ENCODE measurements at regions not wholly inside any gene's neighbourhood (a gene's known extent, or its start where the extent isn't known, plus 50 kb on each side); places are given as distances from the start of the nearest gene placed in this dataset.

DNA sequence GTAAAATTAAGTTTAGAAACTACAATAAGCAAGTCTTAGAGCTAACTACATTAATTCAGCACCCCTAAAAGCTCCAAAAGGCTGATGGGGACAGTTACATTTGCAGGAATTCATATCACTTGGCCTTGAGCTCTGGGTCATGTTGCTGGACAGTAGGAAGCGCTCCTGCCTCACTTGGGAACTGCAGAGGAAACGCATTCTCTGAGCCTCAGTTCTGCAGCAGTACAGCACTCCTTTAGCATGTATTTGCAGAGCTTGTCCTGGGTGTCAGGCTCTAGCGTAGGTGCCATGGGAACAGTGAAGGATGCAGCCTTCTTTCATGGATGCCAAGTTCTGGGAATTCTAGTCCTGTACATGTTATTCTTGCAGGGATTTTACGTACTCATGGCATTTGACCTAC, 710.4 kb downstream of the IRX1 start:
- dilution Hi-C loops (cut with MboI; ENCODE audit: extremely low pct_ligation_motif_present, low sequenced_read_pairs) (no loop called here), intact Hi-C loops (cut with micrococcal nuclease) (no loop called here)
- FAIRE-seq (no peak), DNase-seq (ENCODE audit: low read depth, low spot score) (no peak)
- TF ChIP-seq, protein P1, sequence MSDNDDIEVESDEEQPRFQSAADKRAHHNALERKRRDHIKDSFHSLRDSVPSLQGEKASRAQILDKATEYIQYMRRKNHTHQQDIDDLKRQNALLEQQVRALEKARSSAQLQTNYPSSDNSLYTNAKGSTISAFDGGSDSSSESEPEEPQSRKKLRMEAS (IDR thresholded peaks at IDR 0.05; ENCODE audit: insufficient read depth, insufficient read length), result no peak
- no peak for TF ChIP-seq POLR2AphosphoS5 (IDR thresholded peaks at IDR 0.05; ENCODE audit: insufficient read depth, low read depth, low read length)
- no peak for TF ChIP-seq EZH2 (IDR thresholded peaks at IDR 0.05; ENCODE audit: borderline replicate concordance, low read depth, low read length, severe bottlenecking)
- no peak for TF ChIP-seq MYC (IDR thresholded peaks at IDR 0.05; ENCODE audit: low read depth, low read length)
- ChIA-PET POLR2A (no interaction called here), CTCF (no interaction called here)
- no peaks in the 10 kb centered on the region for H3K9me1 ChIP-seq (replicated peaks; ENCODE audit: control insufficient read depth, extremely low read depth, insufficient read depth, low read length)
- H3K36me3 ChIP-seq (ENCODE audit: control insufficient read depth in 2 of 2, extremely low read depth in 1 of 2, insufficient read depth in 2 of 2, low read length in 2 of 2), result no peaks in the 10 kb centered on the region
- H3K27ac ChIP-seq (ENCODE audit: insufficient read depth, low read depth, low read length), result no peak overlapping the region
- H3K79me2 ChIP-seq (ENCODE audit: control insufficient read depth, insufficient read depth, low read length), result no peaks in the 10 kb centered on the region
- H3K4me3 ChIP-seq (replicated peaks in 1 of 3; ENCODE audit: insufficient read depth in 1 of 3, low read depth in 1 of 3, low read length in 3 of 3), result no peak overlapping the region
- no peaks in the 10 kb centered on the region for H3K27me3 ChIP-seq (ENCODE audit: control insufficient read depth in 2 of 2, insufficient read depth in 2 of 2, low read length in 2 of 2)
- no peaks in the 10 kb centered on the region for H4K20me1 ChIP-seq (replicated peaks; ENCODE audit: control insufficient read depth, extremely low read depth, insufficient read depth, low read length)
- BruUV-seq (replicated peaks), result no TSS peak
- no peak overlapping the region for H3K9ac ChIP-seq (replicated peaks; ENCODE audit: extremely low read depth, insufficient read depth, low read length)
- no peaks in the 10 kb centered on the region for H3K4me1 ChIP-seq (ENCODE audit: control insufficient read depth, extremely low read depth, insufficient read depth, low read length)
- no peak overlapping the region for H2AFZ ChIP-seq (ENCODE audit: low read depth, low read length)
- H3K9me3 ChIP-seq (replicated peaks; ENCODE audit: control insufficient read depth, insufficient read depth, low read length), result peaks cover 3% of the 10 kb centered on the region
- H3K4me2 ChIP-seq (ENCODE audit: insufficient read depth, low read length), result no peak overlapping the region

DNA sequence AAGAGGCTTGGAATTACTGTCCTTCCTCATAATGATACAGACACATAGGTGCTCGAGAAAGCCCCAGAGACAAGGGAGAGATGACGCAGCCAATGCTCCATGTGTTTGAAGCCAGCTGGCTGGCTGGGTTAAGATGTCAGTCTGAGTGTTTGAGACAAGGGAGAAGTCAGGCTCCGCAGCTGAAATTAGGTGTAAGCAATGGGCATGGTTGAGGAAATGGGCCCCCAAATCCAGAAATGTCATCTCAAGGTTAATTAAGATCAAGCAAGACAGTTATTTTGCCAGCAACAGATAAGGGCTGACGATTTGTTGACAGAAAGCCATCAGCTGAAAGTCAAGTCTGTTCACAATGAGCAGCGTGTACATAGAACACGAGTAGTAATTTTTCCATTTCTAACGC, 713.4 kb downstream of the IRX1 start:
- no peak overlapping the region for H2AFZ ChIP-seq (ENCODE audit: low read depth, low read length)
- H3K4me2 ChIP-seq (ENCODE audit: insufficient read depth, low read length), result no peak overlapping the region
- peaks cover 3% of the 10 kb centered on the region for H3K9me3 ChIP-seq (replicated peaks; ENCODE audit: control insufficient read depth, insufficient read depth, low read length)
- no peaks in the 10 kb centered on the region for H3K27me3 ChIP-seq (ENCODE audit: control insufficient read depth in 2 of 2, insufficient read depth in 2 of 2, low read length in 2 of 2)
- no peak for TF ChIP-seq POLR2A (IDR thresholded peaks at IDR 0.05; ENCODE audit: low read depth, low read length)
- DNase-seq (ENCODE audit: low read depth, low spot score) (no peak), FAIRE-seq (no peak)
- H3K27ac ChIP-seq (ENCODE audit: insufficient read depth, low read depth, low read length), result no peak overlapping the region
- H4K20me1 ChIP-seq (replicated peaks; ENCODE audit: control insufficient read depth, extremely low read depth, insufficient read depth, low read length), result no peaks in the 10 kb centered on the region
- no TSS peak for BruUV-seq (replicated peaks)
- no peaks in the 10 kb centered on the region for H3K9me1 ChIP-seq (replicated peaks; ENCODE audit: control insufficient read depth, extremely low read depth, insufficient read depth, low read length)
- H3K4me3 ChIP-seq (replicated peaks in 1 of 3; ENCODE audit: insufficient read depth in 1 of 3, low read depth in 1 of 3, low read length in 3 of 3), result no peak overlapping the region
- no peaks in the 10 kb centered on the region for H3K4me1 ChIP-seq (ENCODE audit: control insufficient read depth, extremely low read depth, insufficient read depth, low read length)
- dilution Hi-C loops (cut with MboI; ENCODE audit: extremely low pct_ligation_motif_present, low sequenced_read_pairs), result no loop called here
- ChIA-PET POLR2A (no interaction called here), CTCF (no interaction called here)
- H3K79me2 ChIP-seq (ENCODE audit: control insufficient read depth, insufficient read depth, low read length), result no peaks in the 10 kb centered on the region
- H3K9ac ChIP-seq (replicated peaks; ENCODE audit: extremely low read depth, insufficient read depth, low read length), result no peak overlapping the region
- H3K36me3 ChIP-seq (ENCODE audit: control insufficient read depth in 2 of 2, extremely low read depth in 1 of 2, insufficient read depth in 2 of 2, low read length in 2 of 2), result no peaks in the 10 kb centered on the region
- intact Hi-C loops (cut with micrococcal nuclease), result no loop called here
